ENCODE measurements at regions not wholly inside any gene's neighbourhood (a gene's known extent, or its start where the extent isn't known, plus 50 kb on each side); places are given as distances from the start of the nearest gene placed in this dataset.
"Not testable (repeated sequence)": the region's sequence is repeated elsewhere in the genome, so short reads cannot be mapped to it uniquely, and the experiment has no call there.

DNA sequence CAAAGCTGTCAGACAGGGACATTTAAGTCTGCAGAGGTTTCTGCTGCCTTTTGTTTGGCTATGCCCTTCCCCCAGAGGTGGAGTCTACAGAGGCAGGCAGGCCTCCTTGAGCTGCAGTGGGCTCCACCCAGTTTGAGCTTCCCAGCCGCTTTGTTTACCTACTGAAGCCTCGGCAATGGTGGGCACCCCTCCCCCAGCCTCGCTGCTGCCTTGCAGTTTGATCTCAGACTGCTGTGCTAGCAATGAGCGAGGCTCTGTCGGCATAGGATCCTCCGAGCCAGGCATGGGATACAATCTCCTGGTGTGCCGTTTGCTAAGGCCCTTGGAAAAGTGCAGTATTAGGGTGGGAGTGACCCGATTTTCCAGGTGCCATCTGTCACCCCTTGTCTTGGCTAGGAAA, 149.4 kb upstream of the PGRMC2 start:
- not testable (repeated sequence) for DNase-seq

DNA sequence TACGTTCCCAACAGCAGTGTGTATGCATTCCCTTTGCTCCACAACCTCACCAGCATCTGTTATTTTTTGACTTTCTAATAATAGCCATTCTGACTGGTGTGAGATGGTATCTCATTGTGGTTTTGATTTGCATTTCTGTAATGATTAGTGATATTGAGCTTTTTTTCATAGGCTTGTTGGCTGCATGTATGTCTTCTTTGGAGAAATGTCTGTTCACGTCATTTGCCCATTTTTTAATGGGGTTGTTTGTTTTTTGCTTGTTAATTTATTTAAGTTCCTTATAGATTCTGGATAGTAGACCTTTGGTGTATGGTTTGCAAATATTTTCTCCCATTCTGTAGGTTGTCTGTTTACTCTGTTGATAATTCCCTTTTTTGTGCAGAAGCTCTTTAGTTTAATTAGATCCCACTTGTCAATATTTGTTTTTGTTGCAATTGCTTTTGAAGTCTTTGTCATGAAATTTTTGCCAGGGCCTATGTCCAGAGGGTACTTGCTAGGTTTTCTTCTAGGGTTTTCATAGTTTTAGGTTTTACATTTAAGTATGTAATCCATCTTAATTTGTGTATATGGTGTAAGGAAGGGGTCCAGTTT, 141.5 kb upstream of the PGRMC2 start:
- not testable (repeated sequence) for DNase-seq

DNA sequence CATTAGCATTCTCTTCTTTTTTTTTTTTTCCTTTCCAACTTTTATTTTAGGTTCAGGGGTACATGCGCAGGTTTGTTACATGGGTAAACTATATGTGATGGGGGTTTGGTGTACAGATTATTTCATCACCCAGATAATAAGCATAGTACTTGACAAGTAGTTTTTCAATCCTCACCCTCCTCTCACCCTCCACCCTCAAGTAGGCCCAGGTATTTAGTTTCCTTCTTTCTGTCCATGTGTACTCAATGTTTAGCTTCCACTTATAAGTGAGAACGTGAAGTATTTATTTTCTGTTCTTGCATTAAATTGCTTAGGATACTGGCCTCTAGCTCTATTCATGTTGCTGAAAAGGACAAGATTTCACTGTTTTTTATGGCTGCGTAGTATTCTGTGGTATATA, 140.8 kb upstream of the PGRMC2 start:
- no peak for DNase-seq

DNA sequence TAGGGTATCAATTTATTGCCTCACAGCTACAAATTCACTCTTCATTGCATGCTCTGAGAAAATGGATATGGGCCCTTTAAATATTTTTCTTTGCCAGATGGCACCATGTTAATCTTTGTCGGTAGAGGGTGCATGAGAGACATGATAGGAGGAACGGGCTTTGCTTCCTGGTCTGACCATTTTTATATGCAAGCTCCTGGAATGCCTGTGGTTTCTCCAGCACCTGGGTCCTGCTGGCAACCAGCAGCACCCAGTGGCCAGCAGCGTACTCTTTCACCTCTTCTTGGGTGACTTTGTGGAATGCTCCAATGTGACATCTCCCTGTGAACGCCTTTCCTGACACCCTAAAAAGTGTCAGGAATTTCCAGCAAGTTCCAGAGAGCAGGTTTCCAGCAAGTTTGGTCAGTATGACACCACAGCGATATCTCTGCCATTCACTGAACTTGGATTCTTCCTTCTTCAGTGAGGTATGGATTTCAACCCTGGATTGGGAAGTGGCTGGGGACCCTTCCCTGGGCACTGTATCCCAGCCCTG, 140.3 kb upstream of the PGRMC2 start:
- no peak for DNase-seq

DNA sequence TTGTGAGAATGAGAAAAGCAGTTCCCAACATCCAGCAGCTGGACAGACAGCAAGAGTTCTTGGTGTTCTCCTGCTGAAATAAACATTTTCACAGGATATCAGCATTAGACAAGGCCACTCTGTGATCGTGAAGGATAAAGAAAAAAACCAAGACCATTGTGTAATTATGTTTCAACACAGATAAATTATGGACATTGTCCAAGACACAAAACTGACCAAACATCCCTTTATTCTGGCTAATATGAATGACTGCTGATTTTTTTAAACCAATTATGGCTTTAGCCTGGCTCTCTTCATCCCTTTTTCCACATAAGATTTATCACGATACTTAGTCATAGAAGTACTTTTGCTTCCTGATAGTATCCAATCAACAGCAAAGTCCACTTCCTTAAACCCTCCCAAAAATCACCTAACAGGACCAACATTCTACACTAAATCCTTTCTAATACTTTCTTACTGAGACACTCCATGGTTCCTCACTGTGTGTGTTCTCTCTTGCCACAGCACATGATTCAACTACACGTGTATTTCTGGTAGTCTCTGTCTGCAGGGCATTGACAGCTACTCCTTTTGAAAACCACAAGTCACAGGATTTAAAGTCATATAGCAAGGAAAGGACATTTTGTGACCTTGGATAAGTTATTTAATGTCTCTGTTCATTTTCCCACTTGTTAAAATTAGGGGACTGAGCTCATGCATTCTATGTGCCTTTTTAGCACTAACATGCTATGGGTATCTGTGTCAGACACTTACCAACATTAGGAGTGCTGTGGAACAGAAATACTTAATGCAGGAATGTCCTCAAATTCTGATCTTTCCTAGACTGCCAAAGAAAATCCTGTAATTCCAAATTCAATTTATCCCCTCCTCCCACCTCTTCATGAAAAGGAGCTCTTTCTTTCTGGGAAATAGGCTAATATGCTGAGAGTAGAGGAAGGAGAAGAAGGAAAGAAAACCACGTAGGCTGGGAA, 137.2 kb upstream of the PGRMC2 start:
- no peak for DNase-seq

DNA sequence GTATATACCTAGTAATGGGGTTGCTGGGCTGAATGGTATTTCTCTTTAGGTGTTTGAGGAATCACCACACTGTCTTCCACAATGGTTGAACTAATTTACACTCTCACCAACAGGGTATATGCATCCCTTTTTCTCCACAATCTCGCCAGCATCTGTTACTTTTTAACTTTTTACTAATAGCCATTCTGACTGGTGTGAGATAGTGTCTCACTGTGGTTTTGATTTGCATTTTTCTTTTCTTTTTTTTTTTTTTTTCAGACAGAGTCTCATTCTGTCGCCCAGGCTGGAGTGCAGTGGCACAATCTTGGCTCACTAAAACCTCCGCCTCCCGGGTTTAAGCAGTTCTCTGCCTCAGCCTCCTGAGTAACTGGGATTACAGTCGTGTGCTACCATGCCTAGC, 134.7 kb upstream of the PGRMC2 start:
- DNase-seq: not testable (repeated sequence)

DNA sequence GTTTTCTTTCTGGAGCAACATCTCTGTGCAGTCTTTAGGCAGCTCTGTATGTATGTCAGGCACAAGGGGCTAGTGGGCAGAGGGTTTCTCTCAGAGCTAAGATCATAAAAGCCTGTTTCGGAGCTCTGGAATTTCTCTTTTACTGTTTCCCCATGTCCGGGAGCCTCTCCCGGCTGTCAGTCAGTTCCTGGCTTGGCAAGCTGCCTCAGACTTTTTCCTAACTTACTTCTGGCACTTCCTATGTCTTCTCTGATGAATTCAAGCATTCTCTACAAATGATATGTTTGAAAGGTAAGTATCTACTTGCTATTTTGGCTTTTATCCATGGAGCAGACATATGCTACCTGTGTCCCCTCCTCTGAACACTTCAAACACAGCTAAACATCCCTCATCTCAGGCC, 129.3 kb upstream of the PGRMC2 start:
- no peak for DNase-seq

DNA sequence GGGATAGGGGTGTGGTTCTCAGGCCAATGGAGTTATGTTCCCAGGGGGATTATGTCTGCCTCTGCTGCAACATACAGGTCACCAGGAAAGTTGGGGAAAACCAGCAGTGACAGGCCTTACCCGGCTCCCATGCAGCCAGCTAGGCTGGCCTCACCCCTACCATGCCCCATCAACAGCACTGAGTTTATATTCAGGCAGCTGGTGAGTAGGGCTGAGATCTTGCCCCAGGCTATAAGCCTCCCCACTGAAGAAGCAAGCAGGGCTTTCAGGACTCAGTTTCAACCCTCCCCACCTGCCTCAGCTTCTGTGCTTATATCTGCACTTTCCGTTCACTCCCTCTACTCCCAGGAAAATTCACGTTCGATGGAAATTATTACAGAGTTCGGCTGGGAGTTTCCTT, 122.4 kb upstream of the PGRMC2 start:
- no peak for DNase-seq

DNA sequence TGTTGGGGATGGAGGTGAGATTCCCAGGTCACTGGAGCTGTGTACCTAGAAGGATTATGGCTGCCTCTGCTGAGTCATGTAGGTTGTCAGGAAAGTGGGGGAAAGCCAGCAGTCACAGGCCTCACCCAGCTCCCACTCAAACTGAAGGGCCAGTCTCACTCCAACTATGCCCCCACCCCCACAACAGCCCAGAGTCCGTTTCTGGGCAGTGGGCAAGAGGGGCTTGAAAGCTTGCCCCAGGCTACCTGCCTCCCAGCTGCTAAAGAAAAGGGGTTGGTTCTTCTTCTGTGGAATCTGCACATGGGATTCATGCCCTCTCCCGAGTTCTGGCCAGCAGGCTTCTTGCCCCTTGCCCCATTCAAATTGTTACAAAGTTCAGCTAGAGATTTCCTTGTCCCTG, 116.0 kb upstream of the PGRMC2 start:
- no peak for DNase-seq

DNA sequence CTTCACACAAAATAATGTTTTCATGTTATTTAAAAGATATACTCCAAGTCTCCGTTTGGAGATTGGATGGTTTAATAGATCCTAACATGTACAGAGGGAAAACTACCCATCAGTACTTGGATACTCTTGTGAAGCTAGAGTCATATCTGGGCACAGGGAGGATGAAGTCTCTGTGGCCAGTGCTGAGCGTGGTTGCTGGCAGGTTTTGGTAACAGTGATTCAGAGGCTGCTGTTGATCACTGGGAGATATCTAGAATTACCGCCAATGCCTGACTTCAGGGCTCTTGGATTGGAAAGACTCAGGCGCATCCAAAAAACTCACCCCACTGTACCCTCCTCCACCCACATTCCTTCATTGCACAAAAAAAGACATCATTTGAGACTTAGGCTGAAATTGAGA, 107.2 kb upstream of the PGRMC2 start:
- no peak for DNase-seq

DNA sequence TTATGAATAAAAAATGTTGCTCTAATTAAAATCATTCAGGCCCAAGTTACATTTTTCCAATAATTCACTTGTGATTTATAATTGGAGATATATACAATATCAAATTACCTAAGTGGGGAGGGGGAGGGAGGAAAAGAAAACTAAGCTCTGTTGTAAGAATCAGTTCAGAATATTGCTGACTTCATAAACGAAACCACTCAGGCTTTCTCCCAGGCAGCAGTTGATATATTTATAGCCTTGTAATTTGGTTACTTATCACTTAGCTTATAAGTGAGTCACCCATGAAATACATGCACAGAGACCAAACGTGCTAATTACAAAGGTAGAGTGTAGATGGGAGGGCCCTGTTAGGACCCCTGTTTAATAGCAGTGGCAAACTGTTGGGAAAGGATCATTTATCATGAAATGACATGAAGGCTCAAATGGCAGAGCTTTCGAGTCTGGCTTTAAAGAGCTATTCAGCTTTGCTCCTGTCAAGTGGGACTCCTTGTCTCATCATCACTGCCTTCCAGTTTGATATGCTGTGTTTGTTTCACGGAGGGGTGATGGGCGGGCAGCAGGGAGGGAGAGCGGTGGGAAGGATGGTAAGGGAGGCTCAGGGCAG, 105.6 kb upstream of the PGRMC2 start:
- no peak for DNase-seq

DNA sequence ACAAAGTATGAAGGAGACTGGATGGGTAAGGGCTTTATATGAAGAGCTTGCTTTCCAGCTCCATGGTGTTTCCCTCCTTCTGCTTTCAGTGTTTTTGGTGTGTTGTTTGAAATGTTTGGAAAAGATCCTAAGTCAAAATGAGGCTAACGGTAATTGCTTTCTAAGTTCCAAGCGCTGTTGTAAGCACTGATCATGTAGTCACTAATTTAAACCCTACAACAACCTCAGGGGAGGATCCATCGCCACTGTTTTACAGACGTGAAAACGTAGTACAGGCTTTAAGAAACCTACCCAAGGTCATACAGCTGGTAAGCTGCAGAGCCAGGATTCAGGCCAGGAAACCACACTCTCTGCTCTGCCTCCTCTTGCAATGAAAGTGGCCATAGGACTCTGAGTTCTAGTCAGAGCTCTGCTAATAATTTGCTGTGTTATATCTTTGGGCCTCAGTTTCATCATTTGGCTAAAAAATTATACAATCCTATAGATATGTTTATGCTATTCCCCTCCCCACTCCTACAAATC, 102.9 kb upstream of the PGRMC2 start:
- DNase-seq: no peak

DNA sequence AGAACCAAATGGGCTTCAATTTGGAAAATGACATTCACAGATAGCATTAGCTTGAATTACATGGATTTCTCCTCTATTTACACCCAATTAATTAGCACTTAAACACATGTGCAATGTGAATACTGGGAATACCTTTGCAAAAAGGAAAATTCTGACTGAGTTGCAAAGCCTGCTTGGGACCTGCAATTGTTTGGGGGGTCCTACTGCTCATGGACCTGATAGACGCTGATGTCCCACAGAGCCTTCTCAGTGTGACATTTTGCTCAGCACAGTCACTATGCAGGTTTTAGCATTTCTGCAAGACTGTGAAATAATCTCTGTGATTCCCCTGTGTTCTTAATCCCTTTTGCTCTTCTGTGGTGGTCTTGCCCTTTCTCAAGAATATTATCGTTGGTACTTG, 101.2 kb upstream of the PGRMC2 start:
- DNase-seq: no peak

DNA sequence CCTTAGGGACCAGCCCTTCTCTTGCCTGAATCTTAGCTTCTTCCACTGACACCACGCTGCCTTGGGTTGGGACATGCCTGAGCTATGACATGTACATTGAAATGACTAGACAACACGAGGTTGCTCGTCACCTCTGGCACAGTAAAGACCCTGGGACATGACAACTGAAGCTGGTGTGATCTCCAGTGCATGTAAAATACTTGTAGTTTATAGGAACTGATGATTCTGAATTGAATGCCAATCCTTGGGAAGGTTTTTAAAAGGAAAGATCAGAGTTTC, 100.7 kb upstream of the PGRMC2 start:
- DNase-seq: no peak

DNA sequence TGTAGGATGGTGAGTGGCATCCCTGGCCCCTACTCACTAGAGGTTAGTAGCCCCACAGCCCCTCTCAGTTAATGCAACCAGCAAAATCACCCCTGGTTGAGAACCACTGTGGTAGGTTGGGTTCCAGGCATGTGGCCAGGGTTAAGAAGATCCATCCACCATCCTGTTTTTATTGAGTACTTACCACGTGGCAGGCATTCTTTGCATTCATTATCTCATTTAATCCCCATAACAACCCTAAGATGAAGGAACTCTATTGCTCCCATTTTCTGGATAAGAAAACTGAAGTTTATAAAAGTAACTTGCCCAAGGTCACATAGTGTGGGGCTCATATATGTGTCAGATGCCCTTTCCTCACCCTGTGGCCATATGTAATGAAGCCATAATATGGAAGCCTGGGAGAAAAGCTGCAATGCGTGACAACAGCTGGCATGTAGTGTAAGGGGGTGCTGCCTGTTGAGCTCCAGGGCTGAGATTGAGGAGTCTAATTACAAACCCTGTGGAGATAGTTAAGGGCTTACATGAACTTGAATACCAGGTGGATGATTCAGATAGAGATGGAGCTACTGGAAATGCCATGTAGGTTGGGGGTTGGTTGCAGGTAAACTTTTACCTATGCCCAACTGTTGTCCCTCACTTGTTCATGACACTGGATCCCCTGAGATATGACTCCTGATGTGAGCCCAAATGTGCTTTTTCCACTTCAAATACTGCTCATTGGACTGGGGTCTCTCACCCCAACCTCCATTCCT, 100.2 kb upstream of the PGRMC2 start:
- DNase-seq: no peak

DNA sequence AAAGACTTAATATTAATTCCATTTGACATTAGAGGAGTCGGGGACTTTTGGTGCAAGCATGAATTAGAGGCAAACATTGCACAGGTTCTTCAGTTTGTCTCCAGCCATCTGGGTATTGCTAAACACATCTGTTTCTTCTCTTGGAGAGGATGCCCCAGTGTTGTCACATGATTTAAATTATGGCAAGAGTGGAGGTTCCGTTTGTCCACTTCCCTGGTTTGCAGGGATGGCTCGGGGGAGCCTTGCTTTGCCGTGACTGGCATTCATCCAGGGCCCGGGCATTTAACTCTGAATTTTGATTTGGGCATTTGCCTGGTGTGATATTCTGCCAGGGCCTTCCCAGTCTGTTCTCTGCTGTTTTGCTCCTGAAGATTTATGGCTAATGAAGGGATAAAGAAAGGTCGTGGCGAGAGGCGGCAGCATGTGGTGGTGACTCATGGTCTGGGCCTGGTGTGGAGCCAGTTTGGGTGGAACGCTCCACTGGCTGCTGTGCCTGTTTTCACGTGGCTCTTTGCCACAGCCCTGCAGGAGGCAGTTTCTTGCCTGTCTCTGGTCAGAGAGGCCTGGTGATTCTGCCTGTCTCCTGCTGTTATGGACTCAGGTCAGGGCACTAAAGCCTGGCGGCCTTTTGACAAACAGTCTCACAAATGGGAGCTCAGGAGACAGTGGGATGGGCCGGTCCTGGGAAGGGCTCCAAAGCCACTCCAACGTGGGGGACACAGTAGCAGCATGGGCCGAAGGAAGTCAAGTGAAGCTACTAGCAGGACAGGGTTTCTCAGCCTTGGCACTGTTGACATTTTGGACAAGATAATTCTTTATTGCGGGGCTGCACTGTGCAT, 99.4 kb upstream of the PGRMC2 start:
- no peak for DNase-seq

DNA sequence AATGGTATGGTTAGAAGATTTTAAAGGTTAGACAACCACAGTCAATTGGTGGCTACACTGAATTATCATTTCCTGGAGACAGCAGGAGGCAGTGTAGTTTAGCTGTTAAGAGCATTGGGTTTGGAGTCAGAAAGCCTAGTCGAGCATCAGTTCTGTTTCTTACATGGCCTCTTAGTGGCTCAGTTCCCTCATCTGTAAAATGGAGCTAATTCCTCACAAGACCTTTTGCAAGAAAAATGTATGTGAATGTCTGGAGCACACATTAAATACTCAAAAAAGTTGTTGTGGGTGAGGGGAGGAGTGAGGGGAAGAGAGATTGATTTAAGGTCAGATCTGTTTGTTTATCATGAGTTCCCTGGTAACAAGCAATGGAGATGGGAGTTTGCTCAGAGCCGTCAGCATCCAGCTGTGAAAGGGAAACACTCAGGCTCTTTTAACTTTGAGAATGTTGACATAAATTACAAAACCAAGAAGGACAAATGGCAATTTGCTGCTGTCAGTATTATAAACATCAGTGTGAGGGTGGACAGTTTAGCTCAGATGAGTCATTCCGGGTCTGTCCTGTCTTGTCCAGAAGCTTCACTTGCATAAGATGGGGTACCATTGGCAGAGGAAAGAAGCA, 98.2 kb upstream of the PGRMC2 start:
- no peak for DNase-seq

DNA sequence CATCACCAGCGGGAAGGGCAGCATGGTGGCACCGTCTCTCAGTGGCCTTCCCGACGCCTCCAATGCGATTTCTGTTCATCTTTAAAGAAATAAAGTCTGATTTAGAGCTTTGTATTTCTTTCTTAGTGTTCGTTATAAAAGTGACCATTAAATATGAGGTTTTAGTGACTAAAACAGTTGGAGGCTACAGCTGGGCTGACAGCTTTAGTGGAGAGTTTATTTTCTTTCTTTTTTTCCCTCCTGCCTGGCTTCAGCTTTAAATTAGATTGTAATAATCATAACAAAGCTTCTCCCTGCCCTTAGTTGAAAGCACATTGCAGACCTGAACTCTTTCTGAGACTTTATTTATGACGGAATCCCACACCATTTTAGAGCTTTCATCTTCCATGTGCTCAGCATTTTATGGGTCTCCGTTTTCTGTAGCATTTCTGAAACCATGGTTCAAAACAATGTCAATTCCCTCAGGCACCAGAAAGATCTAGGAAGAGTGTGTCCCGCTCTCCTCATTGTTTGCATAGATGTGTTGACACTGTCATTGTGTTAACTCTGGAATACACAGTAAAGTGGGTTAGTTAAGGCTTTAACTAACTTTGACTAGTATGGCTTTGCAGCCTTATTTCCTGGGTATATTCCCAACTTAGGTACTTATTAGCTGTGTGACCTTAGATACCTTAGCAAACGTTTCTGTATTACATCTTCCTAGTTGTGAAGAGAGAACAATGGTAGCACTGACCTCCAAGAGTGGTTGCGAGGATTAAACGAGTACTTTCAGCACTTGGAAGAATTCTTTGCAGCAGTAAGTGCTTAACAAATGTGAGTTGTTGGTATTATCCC, 97.4 kb upstream of the PGRMC2 start:
- no peak for DNase-seq

DNA sequence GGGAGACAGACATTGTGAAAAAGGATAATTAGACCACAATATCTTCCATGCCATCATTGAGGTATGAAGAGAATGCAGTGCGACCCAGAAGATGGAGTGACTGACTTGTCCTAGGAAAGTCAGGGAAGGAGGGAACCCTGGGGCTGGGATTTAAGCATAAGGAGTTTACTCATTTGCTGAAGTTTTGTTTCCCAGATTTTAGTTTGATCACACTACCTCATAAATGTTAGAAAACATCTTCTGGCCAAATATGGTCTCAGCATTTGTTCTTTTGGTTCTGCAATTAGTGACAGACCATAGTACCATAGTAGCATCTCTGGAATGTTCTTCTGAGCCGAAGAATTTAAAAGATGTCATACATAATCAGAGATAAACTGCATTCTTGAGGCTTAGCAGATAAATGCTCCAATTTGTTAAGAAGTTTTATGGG, 96.5 kb upstream of the PGRMC2 start:
- no peak for DNase-seq

DNA sequence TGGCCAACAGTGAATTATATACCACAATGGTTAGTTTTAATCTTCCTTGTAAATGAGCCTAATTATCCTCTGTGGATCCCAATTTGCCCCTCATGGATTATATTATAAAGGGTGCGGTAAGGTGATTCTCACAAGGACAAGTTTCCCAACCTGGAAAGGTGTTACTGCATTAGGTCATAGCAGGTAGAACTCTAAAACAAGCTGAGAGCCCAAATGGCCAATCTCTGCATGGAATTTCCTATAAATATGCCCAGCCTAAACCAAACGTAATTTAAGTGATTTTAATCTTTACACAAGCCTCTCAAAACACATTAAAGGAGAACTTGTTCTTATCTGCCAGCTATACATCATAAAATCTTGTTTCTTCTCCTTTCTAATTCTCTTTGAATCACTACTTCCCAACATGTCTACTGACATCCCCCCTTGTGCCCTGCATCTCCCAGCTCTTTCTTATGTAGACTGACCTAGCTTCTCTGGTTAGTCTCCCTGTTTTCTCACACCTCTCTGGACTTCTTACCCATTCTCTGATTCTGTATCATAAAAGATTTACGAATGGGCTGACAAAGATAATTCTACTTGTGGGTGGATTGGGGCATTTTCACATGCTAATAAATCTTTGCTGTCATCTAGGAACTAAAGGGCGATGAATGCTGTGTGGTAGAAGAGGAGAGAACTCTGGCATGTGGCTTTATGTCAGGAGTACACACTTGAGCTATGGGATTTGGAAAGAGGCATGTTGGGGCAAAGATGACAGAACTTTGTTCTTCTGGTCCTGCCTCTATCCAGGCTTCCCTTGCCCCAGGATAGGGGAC, 94.3 kb upstream of the PGRMC2 start:
- no peak for DNase-seq

All from stimulated activated CD4-positive, alpha-beta T cell treated with anti-CD3 and anti-CD28 coated beads, Interleukin-4, amount 100 ng/mL, for 1 hour (primary cell).